NCI-H2107 (cell line): ENCODE measurements at regions not wholly inside any gene's neighbourhood (a gene's known extent, or its start where the extent isn't known, plus 50 kb on each side); places are given as distances from the start of the nearest gene placed in this dataset.
"Not testable (repeated sequence)": the region's sequence is repeated elsewhere in the genome, so short reads cannot be mapped to it uniquely, and the experiment has no call there.

Experiments
- DNase-seq: peaks from one replicate; lab custom pipeline; 2025; lab: John Stamatoyannopoulos, UW

DNA sequence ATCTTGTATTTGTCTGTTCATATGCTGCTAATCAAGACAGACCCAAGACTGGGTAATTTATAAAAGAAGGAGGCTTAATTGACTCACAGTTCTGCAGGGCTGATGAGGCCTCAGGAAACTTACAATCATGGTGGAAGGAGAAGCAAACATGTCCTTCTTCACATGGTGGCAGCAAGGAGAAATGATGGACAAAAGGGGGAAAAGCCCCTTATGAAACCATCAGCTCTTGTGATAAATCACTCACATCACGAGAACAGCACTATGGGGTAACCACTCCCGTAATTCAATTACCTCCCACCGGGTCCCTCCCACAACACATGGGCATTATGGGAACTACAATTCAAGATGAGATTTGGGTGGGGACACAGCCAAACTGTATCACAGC, 117.0 kb downstream of the TTC6 start:
- not testable (repeated sequence) for DNase-seq

DNA sequence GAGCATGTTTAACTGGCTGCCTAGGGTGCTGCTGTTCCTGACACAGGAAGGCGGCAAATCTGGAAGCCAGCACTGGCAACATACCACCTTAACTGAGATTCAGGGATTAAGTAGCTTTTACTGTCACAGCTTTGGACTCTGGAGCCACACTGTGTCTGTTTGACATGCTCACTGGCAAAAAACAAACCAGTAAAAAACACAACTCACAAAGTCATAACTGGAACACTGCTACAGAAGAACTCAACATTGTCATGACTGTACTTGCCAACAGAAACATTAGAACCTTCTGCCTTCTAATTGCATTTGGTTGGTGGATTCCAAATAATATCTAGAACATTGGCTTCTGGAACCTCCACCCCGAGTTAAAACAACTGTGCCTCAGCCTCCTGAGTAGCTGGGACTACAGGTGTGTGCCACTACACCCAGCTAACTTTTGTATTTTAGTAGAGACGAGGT, 117.6 kb downstream of the TTC6 start:
- no peak for DNase-seq

DNA sequence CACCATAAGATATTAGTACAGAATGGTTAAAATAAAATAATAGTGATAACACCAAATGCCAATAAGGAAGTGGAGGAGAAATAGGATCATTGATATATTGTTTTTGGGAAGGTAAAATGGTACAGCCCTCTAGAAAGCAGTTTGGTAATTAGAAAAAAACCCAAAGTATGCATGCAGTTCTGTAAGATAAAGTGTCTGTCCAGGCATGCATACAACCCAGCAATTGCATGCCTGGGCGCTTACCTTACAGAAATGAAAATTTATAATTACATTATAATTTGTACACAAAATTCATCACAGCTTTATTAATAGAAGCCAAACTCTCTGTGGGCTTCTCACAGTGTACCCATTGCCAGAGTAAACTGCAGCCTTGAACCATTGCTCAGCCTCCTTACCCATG, 124.7 kb downstream of the TTC6 start:
- DNase-seq, result no peak

DNA sequence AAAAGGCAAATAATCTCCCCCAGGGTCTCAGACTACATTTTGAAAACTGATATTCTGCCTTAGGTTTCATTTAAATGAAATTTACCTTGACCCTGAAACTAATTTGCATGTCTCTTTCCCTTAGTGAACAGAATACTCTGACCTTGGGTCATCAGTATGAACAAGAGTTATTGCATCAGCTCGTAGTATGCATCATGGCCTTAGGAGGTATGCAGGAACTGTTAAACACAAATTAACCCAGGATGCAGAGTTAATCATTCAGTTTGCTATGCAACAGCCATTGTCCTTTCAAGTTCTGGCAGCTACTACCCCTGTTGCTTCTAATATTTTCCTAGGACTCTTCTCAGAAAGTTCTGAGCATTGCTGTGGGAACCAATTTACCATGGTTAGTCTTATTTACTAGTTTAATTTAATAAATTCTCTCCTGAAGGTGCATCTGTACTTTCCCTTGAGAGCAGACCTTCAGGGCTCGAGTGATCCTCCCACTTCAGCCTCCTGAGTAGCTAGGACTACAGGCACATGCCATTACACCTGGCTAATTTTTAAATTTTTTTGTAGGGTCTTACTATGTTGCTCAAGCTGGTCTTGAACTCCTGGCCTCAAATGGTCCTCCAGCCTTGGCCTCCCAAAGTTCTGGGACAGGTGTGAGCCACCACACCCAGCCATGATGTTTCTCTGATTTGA, 126.7 kb downstream of the TTC6 start:
- DNase-seq, result no peak

DNA sequence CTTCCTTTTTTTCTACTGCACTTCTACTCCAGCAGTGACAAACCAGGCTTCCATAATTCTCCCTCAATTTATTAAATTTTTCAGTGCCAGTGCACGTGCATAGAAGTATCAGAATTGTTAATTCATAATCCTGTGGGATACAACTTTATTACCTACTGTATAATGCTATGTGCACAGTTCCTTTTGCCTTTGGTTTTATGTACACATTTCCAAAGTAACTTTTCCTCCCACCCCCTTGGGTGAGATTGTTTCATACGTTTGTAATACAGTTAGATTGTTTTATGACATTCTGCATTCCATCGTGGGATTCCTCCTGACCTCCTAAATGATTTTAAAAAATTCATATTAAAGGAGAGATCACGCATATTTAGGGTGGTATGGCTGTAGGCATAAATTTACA, 128.1 kb downstream of the TTC6 start:
- DNase-seq, result no peak

DNA sequence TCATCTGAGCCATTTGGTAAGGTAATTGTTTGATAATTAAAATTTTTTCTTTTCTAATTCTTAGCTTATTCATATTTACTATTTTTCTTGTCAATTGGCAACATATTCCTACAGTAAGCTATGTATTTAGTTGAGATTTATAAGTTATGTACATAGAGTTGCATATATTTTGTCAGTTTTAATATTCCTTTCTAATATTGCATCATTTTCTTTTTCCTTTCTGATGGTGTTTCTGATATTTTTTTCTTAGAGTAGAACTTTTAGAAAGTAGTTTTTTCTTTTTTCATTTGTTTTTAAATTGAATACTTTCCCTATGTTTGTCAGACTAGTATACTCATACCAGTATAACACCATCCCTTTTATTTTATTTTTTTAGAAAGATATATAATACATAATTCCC, 131.3 kb downstream of the TTC6 start:
- no peak for DNase-seq

DNA sequence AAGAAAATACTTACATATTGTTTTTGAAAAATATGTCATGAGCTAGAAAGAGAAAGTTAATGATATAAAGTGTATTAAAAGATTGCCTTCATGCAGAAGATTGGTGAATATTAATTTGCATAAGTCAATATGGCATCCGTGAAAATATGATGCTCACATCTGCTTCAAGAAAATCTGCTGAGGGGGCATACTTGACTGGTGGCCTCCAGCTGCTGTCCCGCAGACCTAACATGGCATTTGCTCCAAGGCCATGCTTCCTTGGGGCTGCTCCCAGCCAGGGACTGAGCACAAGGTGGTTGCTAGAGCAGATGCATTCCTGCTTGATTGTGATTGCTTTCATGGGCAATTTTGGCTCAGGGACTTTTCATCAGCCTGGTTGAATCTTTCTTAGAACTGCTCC, 133.8 kb downstream of the TTC6 start:
- DNase-seq, result no peak

DNA sequence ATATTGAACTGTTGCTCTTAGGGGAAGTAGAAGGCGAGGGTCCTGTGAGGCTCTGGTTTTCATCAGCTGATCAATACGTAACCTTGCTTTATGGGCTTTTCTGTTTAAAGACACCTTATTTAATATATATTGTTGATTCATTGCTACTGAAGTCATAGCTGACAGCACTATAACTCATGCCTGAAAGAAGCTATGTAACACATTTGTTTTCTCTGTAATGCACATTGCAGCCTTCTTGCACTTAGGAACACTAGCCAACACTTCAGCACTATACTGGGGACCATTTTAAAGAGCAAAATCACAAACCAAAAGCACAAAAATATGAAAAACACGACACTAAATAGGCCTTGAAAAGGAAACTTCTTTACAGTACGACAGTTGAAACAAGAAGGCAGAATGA, 135.7 kb downstream of the TTC6 start:
- no peak for DNase-seq

DNA sequence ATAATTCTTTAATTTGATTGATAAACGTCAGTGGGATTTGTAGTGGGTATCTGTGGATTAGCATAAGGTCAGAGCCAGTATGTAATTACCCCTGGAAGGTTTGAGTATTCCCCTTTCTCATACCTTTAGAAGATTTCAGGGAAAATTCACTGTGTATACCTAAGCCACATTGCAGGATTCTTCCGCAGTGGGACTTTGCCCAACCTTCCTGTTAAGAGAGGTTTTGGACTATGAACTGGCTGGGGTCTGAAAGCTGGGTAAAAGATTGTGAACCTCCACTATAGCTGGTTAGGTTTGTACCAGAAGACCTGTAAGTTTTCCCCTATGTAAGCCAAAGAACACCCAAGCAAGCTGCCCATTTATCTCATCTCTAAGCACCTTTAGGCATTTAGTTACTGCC, 150.2 kb downstream of the TTC6 start:
- DNase-seq, result no peak

DNA sequence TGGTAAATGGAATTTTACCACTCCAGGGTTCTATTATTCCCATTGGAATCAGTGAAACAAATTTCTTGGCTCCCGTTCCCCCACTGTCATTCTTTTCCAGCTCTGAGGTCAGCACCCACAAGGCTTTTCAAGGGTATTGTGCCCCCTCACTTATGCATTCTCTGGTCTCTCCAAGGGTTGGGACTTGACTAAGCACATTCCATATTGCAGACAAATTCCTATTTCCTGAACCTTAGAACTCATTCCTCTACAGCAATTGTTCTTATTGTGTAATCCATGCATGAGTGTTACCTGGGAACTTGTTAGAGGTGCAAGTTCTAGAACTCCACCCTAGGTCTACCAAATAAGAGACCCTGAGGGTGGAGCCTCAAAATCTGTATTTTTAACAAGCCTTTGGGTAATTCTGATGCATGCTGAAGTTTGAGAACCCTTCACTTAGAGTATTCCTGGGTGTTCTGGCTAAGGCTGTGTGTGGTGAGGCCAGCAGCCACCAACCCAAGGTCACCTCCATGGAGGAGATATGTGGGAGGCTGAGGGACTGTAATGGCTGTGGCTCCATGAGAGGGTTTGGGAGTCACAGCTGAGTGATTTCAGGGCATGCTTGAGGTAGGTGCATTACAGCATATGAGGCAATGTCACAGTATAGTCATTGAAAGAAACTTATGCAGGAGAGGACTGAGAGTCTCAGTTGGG, 150.9 kb downstream of the TTC6 start:
- DNase-seq, result no peak

DNA sequence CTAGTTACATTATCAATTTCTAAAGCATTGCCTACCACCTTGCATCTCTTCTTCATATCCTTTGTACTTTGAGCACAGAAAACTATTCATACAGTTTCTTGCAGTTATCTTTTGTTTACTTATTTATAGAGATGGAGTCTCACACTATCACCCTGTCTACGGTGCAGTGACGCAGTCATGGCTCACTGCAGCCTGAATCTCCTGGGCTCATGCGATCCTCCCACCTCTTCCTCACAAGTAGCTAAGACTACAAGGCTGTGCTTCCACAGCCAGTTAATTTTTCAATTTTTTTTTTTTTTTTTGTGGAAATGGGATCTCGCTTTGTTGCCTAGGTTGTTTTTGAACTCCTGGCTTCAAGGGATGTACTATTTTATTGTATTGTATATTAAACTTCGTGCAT, 158.0 kb downstream of the TTC6 start:
- DNase-seq, result no peak

DNA sequence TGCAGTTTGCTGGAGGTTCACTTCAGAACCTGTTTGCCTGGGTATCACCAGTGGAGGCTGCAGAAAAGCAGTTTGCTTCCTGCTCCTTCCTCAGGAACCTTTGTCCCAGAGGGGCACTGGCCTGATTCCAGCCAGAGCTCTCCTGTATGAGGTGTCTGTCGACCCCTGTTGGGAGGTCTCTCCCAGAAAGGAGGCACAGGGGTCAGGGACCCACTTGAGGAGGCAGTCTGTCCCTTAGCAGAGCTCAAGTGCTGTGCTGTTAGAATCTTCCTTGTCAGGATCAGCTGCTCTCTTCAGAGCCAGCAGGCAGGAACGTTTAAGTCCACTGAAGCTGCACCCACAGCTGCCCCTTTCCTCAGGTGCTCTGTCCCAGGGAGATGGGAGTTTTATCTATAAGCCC, 164.8 kb downstream of the TTC6 start:
- not testable (repeated sequence) for DNase-seq

DNA sequence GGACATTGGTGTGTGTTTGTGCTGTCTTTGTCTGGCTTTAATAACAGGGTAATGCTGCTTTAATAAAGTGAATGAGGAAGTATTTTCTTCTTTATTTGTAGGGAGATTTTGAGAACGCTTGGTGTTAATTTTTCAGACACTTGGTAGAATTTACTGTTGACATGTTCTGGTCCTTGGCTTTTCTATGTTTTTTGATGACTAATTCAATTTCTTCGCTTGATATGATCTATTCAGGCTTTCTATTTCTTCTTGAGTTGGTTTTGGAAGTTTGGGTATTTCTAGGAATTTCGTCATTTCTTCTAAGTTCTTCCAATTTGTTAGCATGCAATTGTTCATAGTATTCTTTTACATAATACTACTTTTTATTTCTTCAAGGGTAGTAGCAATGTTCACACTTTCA, 167.8 kb downstream of the TTC6 start:
- no peak for DNase-seq

DNA sequence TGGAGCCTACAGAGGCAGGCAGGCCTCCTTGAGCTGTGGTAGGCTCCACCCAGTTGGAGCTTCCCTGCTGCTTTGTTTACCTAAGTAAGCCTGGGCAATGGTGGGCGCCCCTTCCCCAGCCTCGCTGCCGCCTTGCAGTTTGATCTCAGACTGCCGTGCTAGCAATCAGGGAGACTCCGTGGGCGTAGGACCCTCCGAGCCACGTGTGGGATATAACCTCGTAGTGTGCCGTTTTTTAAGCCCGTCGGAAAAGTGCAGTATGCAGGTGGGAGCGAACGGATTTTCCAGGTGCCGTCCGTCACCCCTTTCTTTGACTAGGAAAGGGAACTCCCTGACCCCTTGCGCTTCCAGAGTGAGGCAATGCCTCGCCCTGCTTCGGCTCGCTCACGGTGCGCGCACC, 176.9 kb downstream of the TTC6 start:
- not testable (repeated sequence) for DNase-seq

DNA sequence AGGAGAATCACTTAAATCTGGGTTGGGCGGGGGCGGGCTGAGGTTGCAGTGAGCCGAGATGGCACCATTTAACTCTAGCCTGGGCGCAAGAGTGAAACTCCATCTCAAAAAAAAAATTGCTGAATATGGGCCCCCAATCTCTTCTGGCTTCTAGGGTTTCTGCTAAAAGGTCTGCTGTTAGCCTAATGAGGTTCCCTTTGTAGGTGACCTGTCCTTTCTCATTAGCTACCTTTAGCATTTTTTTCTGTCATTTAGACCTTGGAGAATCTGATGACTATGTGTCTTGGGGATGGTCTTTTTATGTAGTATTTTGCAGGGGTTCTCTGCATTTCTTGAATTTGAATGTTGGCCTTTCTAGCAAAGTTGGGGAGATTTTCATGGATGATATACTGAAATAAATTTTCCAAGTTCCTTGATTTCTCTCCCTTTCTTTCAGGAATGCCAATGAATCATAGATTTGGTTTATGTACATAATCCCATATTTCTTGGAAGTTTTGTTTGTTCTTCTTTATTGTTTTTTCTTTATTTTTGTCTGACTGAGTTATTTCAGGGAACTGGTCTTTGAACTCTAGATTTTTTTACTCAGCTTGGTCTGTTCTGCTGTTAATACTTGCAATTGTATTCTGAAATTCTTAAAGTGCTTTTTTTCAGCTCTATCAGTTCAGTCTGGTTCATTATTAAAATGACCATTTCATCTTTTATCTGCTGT, 181.5 kb downstream of the TTC6 start:
- no peak for DNase-seq

DNA sequence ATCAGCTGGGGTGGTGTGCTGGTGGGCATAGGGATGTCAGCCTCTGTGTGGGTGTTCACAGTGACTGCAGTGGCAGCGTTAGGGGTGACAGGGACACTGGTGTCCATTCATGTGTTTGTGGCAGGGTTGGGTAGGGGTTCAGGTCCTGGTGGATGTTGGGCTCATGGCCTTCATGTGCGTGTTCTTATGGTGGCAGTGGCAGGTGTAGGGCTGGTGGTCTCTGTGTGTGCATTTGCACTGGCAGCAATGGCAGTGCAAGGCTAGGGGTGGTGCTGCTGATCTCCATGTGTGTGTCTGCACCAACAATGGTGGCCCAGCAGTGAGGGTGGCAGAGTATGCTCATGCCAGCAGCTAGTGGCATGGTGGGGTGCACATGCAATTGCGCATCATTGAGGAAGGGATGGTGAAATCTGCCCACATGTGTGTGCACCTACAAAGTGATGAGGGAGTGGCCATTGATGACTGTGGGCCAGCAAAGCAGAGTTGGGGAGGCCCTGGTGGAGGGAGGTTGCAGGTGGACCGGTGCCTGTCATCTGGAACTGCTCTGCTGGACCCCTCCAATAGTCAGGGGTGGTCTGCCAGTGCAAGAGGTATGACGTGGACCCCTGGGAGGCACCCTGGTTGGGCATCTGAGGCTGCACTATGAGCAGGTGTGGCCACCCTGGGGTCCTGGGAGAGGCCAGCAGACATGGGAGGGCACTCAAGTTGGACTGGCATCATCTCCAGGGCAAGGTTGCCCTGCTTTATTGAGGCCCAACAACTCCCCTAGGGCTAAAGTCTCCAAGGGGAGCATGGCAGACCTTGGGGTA, 182.9 kb downstream of the TTC6 start:
- no peak for DNase-seq

DNA sequence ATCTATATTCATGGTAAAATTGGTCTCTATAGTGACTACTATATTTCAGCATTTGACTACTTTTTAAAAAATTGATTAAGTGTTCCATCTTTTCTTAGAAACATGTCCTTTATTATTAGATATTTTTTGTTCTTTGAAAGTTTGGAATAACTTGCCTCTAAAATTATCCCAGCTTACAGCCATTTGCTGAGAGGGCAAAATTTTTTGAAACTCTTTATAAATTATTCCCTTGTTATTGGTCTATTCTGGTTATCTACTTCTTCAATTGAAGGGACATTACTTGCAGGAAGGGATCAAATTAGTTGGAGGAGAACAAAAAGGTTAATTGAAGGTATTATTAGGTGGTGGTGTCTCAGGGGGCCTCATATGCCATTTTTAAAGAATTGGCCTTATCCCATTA, 184.1 kb downstream of the TTC6 start:
- DNase-seq, result no peak

DNA sequence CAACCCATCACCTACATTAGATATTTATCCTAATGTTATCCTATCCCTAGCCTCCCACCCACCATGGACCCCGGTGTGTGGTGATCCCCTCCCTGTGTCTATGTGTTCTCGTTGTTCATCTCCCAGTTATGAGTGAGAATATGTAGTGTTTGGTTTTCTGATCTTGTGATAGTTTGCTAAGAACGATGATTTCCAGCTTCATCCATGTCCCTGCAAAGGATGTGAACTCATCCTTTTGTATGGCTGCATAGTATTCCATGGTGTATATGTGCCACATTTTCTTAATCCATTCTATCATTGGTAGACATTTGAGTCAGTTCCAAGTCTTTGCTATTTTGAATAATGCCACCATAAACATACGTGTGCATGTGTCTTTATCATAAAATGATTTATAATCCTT, 185.3 kb downstream of the TTC6 start:
- not testable (repeated sequence) for DNase-seq

DNA sequence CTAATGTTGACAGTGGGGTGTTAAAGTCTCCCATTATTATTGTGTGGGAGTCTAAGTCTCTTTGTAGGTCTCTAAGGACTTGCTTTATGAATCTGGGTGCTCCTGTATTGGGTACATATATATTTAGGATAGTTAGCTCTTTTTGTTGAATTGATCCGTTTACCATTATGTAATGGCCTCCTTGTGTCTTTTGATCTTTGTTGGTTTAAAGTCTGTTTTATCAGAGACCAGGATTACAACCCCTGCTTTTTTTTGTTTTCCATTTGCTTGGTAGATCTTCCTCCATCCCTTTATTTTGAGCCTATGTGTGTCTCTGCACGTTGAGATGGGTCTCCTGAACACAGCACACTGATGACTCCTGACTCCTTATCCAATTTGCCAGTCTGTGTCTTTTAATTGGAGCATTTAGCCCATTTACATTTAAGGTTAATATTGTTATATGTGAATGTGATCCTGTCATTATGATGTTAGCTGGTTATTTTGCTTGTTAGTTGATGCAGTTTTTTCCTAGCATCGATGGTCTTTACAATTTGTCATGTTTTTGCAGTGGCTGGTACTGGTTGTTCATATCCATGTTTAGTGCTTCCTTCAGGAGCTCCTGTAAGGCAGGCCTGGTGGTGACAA, 188.9 kb downstream of the TTC6 start:
- DNase-seq, result not testable (repeated sequence)

DNA sequence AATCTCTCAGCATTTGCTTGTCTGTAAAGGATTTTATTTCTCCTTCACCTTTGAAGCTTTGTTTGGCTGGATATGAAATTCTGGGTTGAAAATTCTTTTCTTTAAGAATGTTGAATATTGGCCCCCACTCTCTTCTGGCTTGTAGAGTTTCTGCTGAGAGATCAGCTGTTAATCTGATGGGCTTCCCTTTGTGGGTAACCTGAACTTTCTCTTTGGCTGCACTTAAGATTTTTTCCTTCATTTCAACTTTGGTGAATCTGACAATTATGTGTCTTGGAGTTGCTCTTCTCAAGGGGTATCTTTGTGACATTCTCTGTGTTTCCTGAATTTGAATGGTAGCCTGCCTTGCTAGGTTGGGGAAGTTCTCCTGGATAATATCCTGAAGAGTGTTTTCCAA, 189.4 kb downstream of the TTC6 start:
- not testable (repeated sequence) for DNase-seq

DNA sequence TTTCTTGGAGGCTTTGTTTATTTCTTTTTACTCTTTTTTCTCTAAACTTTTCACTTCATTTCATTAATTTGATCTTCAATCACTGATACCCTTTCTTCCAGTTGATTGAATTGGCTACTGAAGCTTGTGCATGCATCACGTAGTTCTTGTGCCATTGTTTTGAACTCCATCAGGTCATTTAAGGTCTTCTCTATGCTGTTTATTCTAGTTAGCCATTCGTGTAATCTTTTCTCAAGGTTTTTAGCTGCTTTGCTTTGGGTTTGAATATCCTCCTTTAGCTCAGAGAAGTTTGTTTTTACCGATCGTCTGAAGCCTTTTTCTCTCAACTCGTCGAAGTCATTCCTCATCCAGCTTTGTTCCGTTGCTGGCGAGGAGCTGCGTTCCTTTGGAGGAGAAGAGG, 189.9 kb downstream of the TTC6 start:
- not testable (repeated sequence) for DNase-seq

DNA sequence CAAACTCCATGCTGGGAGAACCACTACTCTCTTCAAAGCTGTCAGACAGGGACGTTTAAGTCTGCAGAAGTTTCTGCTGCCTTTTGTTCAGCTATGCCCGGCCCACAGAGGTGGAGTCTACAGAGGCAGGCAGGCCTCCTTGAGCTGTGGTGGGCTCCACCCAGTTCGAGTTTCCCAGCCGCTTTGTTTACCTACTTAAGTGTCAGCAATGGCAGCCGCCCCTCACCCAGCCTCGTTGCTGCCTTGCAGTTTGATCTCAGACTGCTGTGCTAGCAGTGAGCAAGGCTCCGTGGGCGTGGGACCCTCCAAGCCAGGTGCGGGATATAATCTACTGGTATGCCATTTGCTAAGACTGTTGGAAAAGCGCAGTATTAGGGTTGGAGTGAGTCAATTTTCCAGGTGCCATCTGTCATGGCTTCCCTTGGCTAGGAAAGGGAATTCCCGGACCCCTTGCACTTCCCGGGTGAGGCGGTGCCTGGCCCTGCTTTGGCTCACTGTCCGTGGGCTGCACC, 190.7 kb downstream of the TTC6 start:
- DNase-seq, result not testable (repeated sequence)
